Uterus (tissue), 3 donors: ENCODE measurements at regions not wholly inside any gene's neighbourhood (a gene's known extent, or its start where the extent isn't known, plus 50 kb on each side); places are given as distances from the start of the nearest gene placed in this dataset.
A peak's percentile ranks its signal among the peaks of the same experiment; 100 is the strongest.

Experiments used
- DNase-seq, 2 donors: peaks; one replicate each; pipeline ENCODE4 v3.0.0-alpha.2; 2019 to 2020
- H3K27ac ChIP-seq, 2 donors: fragments of 200-600 bp; sonication (generic); 1 replicate in 1 of 2; 2 replicates in 1 of 2; pipeline ENCODE4 v1.5.1; 2016 to 2018
- H3K27me3 ChIP-seq, 2 donors: fragments of 200-600 bp; sonication (generic); one replicate each; pipeline ENCODE4 v1.5.1; 2018 to 2019; ENCODE audit warnings: control low read depth in 1 of 2
- H3K36me3 ChIP-seq, 2 donors: fragments of 200-600 bp; sonication (generic); one replicate each; pipeline ENCODE4 v1.5.1; 2019; ENCODE audit warnings: control low read depth in 1 of 2
- H3K4me1 ChIP-seq, 2 donors: fragments of 200-600 bp; sonication (generic); one replicate each; pipeline ENCODE4 v1.5.1; 2018 to 2019; ENCODE audit warnings: control low read depth in 1 of 2
- H3K4me3 ChIP-seq, 2 donors: fragments of 200-600 bp; sonication (generic); 1 replicate in 1 of 2; 2 replicates in 1 of 2; pipeline ENCODE4 v1.5.1; 2018 to 2019; ENCODE audit warnings: mild to moderate bottlenecking in 1 of 2
- H3K9me3 ChIP-seq, 2 donors: fragments of 200-600 bp; sonication (generic); one replicate each; pipeline ENCODE4 v1.5.1; 2019; ENCODE audit warnings: control low read depth in 1 of 2
- CTCF ChIP-seq, 4 experiments: fragments of 200-600 bp in 2 of 4; fragments of 450-650 bp in 2 of 4; sonication (generic) in 2 of 4; IDR thresholded peaks; one replicate each; pipeline ENCODE4 v1.5.1; 2016 to 2019; ENCODE audit warnings: antibody characterized with exemption in 4 of 4, mild to moderate bottlenecking in 2 of 4, moderate library complexity in 1 of 4
- POLR2A ChIP-seq, 2 donors: fragments of 450-650 bp; IDR thresholded peaks; one replicate each; pipeline ENCODE4 v1.6.1; 2016; ENCODE audit warnings: antibody characterized with exemption in 2 of 2, mild to moderate bottlenecking in 1 of 2, moderate library complexity in 1 of 2
- intact Hi-C: fragments of 100-400 bp; cut with DNase I; formaldehyde crosslinking; loops from one replicate; pipeline ENCODE4 v1.15.1; 2023; ENCODE audit warnings: low total_unique reads
- donor health status: DM: yes; HTN: yes; CAD: no.

DNA sequence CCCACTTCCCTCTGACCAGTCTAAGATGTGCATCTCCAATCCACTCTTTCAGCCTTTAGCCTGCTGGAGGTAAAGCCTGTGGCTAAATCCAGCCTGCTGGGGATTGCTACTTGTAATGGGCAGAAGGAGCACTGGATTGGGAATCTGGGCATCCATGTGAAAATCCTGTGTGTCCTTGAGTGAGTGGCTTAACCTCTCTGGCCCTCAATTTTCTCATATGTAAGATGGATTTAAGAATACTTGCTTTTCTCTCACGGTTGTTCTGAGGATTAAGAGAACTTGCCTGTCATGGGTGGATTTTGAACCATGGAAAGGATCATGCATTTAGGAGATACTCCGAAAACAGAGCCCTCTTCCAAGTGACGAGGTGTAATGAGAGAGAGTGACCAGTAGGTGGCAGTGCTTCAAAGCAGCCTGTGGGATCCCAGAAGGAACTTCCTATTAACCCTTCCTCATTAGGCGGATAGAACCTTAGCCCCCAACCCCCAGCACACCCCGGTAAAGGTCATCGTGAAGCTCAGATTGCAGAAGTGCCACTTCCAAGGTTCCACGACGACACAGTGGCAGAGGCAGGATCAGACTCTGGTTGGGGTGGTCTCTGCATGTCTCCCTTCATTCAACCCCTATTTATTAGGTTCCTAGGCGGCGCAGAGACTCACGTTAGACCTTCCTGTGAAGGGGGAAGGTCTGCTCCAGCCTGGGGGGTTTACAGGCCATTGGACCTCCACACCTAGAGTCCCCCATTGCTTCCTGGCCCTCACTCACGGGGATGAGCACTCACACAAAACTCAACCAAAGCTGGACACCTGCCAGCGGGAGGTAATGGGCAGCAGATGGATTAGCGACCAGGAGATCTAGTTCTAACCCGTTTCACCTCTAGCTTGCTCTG, 68.7 kb upstream of the ZNF618 start:
- Histone ChIP-seq H3K27me3 (no peaks in the 10 kb centered on the region), H3K4me3 (no peak overlapping the region), H3K9me3 (no peaks in the 10 kb centered on the region), H3K27ac (no peak overlapping the region), H3K4me1 (no peaks in the 10 kb centered on the region), H3K36me3 (no peaks in the 10 kb centered on the region)
- peak; percentile 56 to 57 for DNase-seq
- TF ChIP-seq CTCF (IDR thresholded peaks at IDR 0.05) (peak; percentile 85 to 93 (median 86)), POLR2A (IDR thresholded peaks at IDR 0.05) (no peak)
- intact Hi-C loops, result loop anchor here (10.0 kb wide), 1 partner anchor 227 kb away; no protein-coding TSS in a partner anchor

GRCh38 chr9:113808391-113809358, 67.4 kb upstream of the ZNF618 start:
- H3K27me3 ChIP-seq, result no peaks in the 10 kb centered on the region
- H3K27ac ChIP-seq, result peak overlapping the region in 1 of 2 donors; percentile 27
- no peak overlapping the region for H3K4me3 ChIP-seq
- no peaks in the 10 kb centered on the region for H3K9me3 ChIP-seq
- H3K4me1 ChIP-seq, result no peaks in the 10 kb centered on the region
- TF ChIP-seq POLR2A (IDR thresholded peaks at IDR 0.05) (no peak), CTCF (IDR thresholded peaks at IDR 0.05) (no peak)
- peak; percentile 58 to 63 for DNase-seq
- intact Hi-C loops, result loop anchor here (10.0 kb wide), 1 partner anchor 226 kb away; no protein-coding TSS in a partner anchor
- no peaks in the 10 kb centered on the region for H3K36me3 ChIP-seq

GRCh38 chr9:113817171-113817570, 58.9 kb upstream of the ZNF618 start:
- intact Hi-C loops, result no loop called here

DNA sequence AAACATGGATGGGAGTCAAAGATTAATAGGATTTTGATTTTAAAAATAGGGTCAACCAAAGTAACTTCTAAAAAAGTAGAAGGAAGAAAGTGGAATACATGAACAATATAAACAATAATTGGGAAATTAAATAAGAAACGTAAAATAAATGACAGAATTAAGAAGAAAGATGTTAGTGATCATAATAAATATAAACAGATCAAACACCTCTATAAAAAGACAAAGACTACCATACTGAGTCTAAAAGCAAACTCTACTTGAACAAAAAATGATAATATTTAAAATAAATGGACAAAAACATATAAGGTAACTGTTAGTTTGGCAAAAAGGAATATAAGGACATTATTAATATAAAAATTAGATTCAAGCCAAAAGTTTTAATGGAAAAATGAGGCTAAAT, 57.7 kb upstream of the ZNF618 start:
- H3K4me1 ChIP-seq, result no peaks in the 10 kb centered on the region
- H3K4me3 ChIP-seq, result no peak overlapping the region
- H3K27ac ChIP-seq, result no peak overlapping the region
- no peaks in the 10 kb centered on the region for H3K36me3 ChIP-seq
- TF ChIP-seq POLR2A (IDR thresholded peaks at IDR 0.05), result no peak
- DNase-seq, result no peak
- intact Hi-C loops, result no loop called here
- H3K27me3 ChIP-seq, result no peaks in the 10 kb centered on the region
- peaks cover 0 to 3% of the 10 kb centered on the region in 2 donors for H3K9me3 ChIP-seq

More at GRCh38 chr9:113817171-113817570, 58.9 kb upstream of the ZNF618 start:
- Histone ChIP-seq H3K9me3 (peaks cover 0 to 3% of the 10 kb centered on the region in 2 donors), H3K36me3 (no peaks in the 10 kb centered on the region), H3K27me3 (no peaks in the 10 kb centered on the region), H3K4me1 (no peaks in the 10 kb centered on the region), H3K27ac (no peak overlapping the region), H3K4me3 (no peak overlapping the region)
- TF ChIP-seq POLR2A (IDR thresholded peaks at IDR 0.05) (no peak), CTCF (IDR thresholded peaks at IDR 0.05) (no peak)
- no peak for DNase-seq

DNA sequence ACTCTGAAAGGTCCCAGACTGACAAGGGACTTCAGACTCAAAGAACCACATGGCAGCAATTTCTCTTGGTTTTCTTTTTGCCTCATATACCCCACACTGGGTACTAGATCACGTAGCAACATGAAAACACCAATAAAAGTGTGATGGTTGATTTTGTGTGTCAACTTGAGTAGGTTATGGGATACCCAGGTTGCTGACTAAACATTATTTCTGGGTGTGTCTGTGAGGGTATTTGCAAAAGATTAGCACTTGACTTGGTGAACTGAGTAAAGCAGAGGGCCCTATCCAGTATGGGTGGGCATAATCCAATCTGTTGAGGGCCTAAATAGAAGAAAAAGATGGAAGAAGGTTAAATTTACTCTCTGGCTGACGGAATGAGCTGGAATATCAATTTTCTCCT, 53.8 kb upstream of the ZNF618 start:
- H3K36me3 ChIP-seq, result no peaks in the 10 kb centered on the region
- H3K4me1 ChIP-seq, result no peaks in the 10 kb centered on the region
- no peak overlapping the region for H3K27ac ChIP-seq
- TF ChIP-seq POLR2A (IDR thresholded peaks at IDR 0.05) (no peak), CTCF (IDR thresholded peaks at IDR 0.05) (no peak)
- H3K4me3 ChIP-seq, result no peak overlapping the region
- intact Hi-C loops, result no loop called here
- peaks cover 0 to 3% of the 10 kb centered on the region in 2 donors for H3K9me3 ChIP-seq
- no peak for DNase-seq
- H3K27me3 ChIP-seq, result no peaks in the 10 kb centered on the region
